ENCODE measurements at regions not wholly inside any gene's neighbourhood (a gene's known extent, or its start where the extent isn't known, plus 50 kb on each side); places are given as distances from the start of the nearest gene placed in this dataset.

GRCh38 chr2:156116113-156116512 lies 216.4 kb downstream of the NR4A2 start:
- WGBS (ENCODE audit: insufficient coverage) = 90% methylated on average over 2 of the region's 2 CpGs
- Histone ChIP-seq H3K36me3 (ENCODE audit: control insufficient read depth, insufficient read depth, low read length) (no peaks in the 10 kb centered on the region), H3K4me1 (ENCODE audit: control insufficient read depth, insufficient read depth, low read length) (no peaks in the 10 kb centered on the region), H3K4me3 (ENCODE audit: low read depth, low read length) (no peak overlapping the region), H3K9me3 (ENCODE audit: control insufficient read depth, insufficient read depth, low read length) (no peaks in the 10 kb centered on the region), H3K27ac (ENCODE audit: low read depth, low read length) (no peak overlapping the region), H3K27me3 (ENCODE audit: control insufficient read depth, insufficient read depth, low read length) (no peaks in the 10 kb centered on the region)
- DNase-seq (ENCODE audit: low read depth in 4 of 6, low spot score in 6 of 6) = no peak

GRCh38 chr2:156115338-156115737 lies 217.2 kb downstream of the NR4A2 start:
- Histone ChIP-seq H3K4me3 (ENCODE audit: low read depth, low read length) (no peak overlapping the region), H3K27me3 (ENCODE audit: control insufficient read depth, insufficient read depth, low read length) (no peaks in the 10 kb centered on the region), H3K4me1 (ENCODE audit: control insufficient read depth, insufficient read depth, low read length) (no peaks in the 10 kb centered on the region), H3K27ac (ENCODE audit: low read depth, low read length) (no peak overlapping the region), H3K36me3 (ENCODE audit: control insufficient read depth, insufficient read depth, low read length) (no peaks in the 10 kb centered on the region), H3K9me3 (ENCODE audit: control insufficient read depth, insufficient read depth, low read length) (no peaks in the 10 kb centered on the region)
- WGBS (ENCODE audit: insufficient coverage) = 82% methylated on average over 1 of the region's 3 CpGs
- DNase-seq (ENCODE audit: low read depth in 4 of 6, low spot score in 6 of 6) = no peak

- Histone ChIP-seq H3K27ac (ENCODE audit: low read depth, low read length) (no peak overlapping the region), H3K27me3 (ENCODE audit: control insufficient read depth, insufficient read depth, low read length) (no peaks in the 10 kb centered on the region), H3K4me1 (ENCODE audit: control insufficient read depth, insufficient read depth, low read length) (no peaks in the 10 kb centered on the region), H3K4me3 (ENCODE audit: low read depth, low read length) (no peak overlapping the region), H3K9me3 (ENCODE audit: control insufficient read depth, insufficient read depth, low read length) (no peaks in the 10 kb centered on the region), H3K36me3 (ENCODE audit: control insufficient read depth, insufficient read depth, low read length) (no peaks in the 10 kb centered on the region)
- DNase-seq (ENCODE audit: low read depth in 4 of 6, low spot score in 6 of 6) = no peak
- WGBS (ENCODE audit: insufficient coverage) = no CpG with 5 or more reads among the region's 1 CpG
Measured at GRCh38 chr2:156112323-156112722, 220.2 kb downstream of the NR4A2 start.

DNA sequence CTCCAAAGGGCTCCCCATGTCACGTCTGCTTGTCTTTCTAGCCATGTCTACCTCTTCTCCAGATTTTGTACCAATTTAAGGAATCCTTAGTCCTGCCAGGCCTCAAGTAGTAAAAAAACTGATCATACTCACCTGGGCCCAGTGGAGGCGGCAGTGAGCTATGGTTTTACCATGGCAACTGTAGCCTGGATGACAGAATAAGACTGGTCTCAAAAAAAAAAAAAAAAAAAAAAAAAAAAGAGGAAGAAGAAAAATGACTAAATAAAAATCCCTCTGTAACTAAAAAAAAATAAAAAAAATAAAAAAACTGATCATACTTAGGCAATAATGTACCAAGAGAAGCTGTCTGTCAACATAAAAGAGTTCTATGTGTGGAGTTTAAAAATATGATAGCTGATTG lies 221.6 kb downstream of the NR4A2 start:
- 56% methylated on average over 1 of the region's 2 CpGs for WGBS (ENCODE audit: insufficient coverage)
- Histone ChIP-seq H3K27me3 (ENCODE audit: control insufficient read depth, insufficient read depth, low read length) (no peaks in the 10 kb centered on the region), H3K36me3 (ENCODE audit: control insufficient read depth, insufficient read depth, low read length) (no peaks in the 10 kb centered on the region), H3K9me3 (ENCODE audit: control insufficient read depth, insufficient read depth, low read length) (no peaks in the 10 kb centered on the region), H3K27ac (ENCODE audit: low read depth, low read length) (no peak overlapping the region), H3K4me1 (ENCODE audit: control insufficient read depth, insufficient read depth, low read length) (no peaks in the 10 kb centered on the region), H3K4me3 (ENCODE audit: low read depth, low read length) (no peak overlapping the region)
- no peak for DNase-seq (ENCODE audit: low read depth in 4 of 6, low spot score in 6 of 6)

- Histone ChIP-seq H3K4me1 (ENCODE audit: control insufficient read depth, insufficient read depth, low read length) (no peaks in the 10 kb centered on the region), H3K27me3 (ENCODE audit: control insufficient read depth, insufficient read depth, low read length) (no peaks in the 10 kb centered on the region), H3K4me3 (ENCODE audit: low read depth, low read length) (no peak overlapping the region), H3K36me3 (ENCODE audit: control insufficient read depth, insufficient read depth, low read length) (no peaks in the 10 kb centered on the region), H3K27ac (ENCODE audit: low read depth, low read length) (no peak overlapping the region), H3K9me3 (ENCODE audit: control insufficient read depth, insufficient read depth, low read length) (no peaks in the 10 kb centered on the region)
- WGBS (ENCODE audit: insufficient coverage) = no CpG with 5 or more reads among the region's 1 CpG
- DNase-seq (ENCODE audit: low read depth in 4 of 6, low spot score in 6 of 6) = no peak
Measured at GRCh38 chr2:156099382-156099781, 233.1 kb downstream of the NR4A2 start.

GRCh38 chr2:156098506-156098905 lies 234.0 kb downstream of the NR4A2 start:
- no peak overlapping the region for H3K4me3 ChIP-seq (ENCODE audit: low read depth, low read length)
- no peak overlapping the region for H3K27ac ChIP-seq (ENCODE audit: low read depth, low read length)
- H3K27me3 ChIP-seq (ENCODE audit: control insufficient read depth, insufficient read depth, low read length) = no peaks in the 10 kb centered on the region
- no peak for DNase-seq (ENCODE audit: low read depth in 4 of 6, low spot score in 6 of 6)
- no CpG with 5 or more reads among the region's 2 CpGs for WGBS (ENCODE audit: insufficient coverage)
- H3K9me3 ChIP-seq (ENCODE audit: control insufficient read depth, insufficient read depth, low read length) = no peaks in the 10 kb centered on the region
- H3K36me3 ChIP-seq (ENCODE audit: control insufficient read depth, insufficient read depth, low read length) = no peaks in the 10 kb centered on the region
- no peaks in the 10 kb centered on the region for H3K4me1 ChIP-seq (ENCODE audit: control insufficient read depth, insufficient read depth, low read length)

- Histone ChIP-seq H3K27me3 (ENCODE audit: control insufficient read depth, insufficient read depth, low read length) (no peaks in the 10 kb centered on the region), H3K27ac (ENCODE audit: low read depth, low read length) (no peak overlapping the region), H3K9me3 (ENCODE audit: control insufficient read depth, insufficient read depth, low read length) (no peaks in the 10 kb centered on the region), H3K36me3 (ENCODE audit: control insufficient read depth, insufficient read depth, low read length) (no peaks in the 10 kb centered on the region), H3K4me1 (ENCODE audit: control insufficient read depth, insufficient read depth, low read length) (no peaks in the 10 kb centered on the region), H3K4me3 (ENCODE audit: low read depth, low read length) (no peak overlapping the region)
- DNase-seq (ENCODE audit: low read depth in 4 of 6, low spot score in 6 of 6) = no peak
- 84% methylated on average over 3 of the region's 5 CpGs for whole genome bisulfite sequencing (ENCODE audit: insufficient coverage)
Measured at GRCh38 chr2:156088587-156088986, 243.9 kb downstream of the NR4A2 start.

- Histone ChIP-seq H3K27ac (ENCODE audit: low read depth, low read length) (no peak overlapping the region), H3K4me3 (ENCODE audit: low read depth, low read length) (no peak overlapping the region), H3K36me3 (ENCODE audit: control insufficient read depth, insufficient read depth, low read length) (no peaks in the 10 kb centered on the region), H3K4me1 (ENCODE audit: control insufficient read depth, insufficient read depth, low read length) (no peaks in the 10 kb centered on the region), H3K9me3 (ENCODE audit: control insufficient read depth, insufficient read depth, low read length) (no peaks in the 10 kb centered on the region), H3K27me3 (ENCODE audit: control insufficient read depth, insufficient read depth, low read length) (no peaks in the 10 kb centered on the region)
- no CpG with 5 or more reads among the region's 2 CpGs for WGBS (ENCODE audit: insufficient coverage)
- no peak for DNase-seq (ENCODE audit: low read depth in 4 of 6, low spot score in 6 of 6)
Measured at GRCh38 chr2:156087875-156088274, 244.6 kb downstream of the NR4A2 start.

GRCh38 chr2:156083763-156084493 lies 248.6 kb downstream of the NR4A2 start:
- H3K27me3 ChIP-seq (ENCODE audit: control insufficient read depth, insufficient read depth, low read length) = no peaks in the 10 kb centered on the region
- no peaks in the 10 kb centered on the region for H3K36me3 ChIP-seq (ENCODE audit: control insufficient read depth, insufficient read depth, low read length)
- H3K27ac ChIP-seq (ENCODE audit: low read depth, low read length) = no peak overlapping the region
- H3K4me3 ChIP-seq (ENCODE audit: low read depth, low read length) = no peak overlapping the region
- no peaks in the 10 kb centered on the region for H3K4me1 ChIP-seq (ENCODE audit: control insufficient read depth, insufficient read depth, low read length)
- peaks cover 2% of the 10 kb centered on the region for H3K9me3 ChIP-seq (ENCODE audit: control insufficient read depth, insufficient read depth, low read length)
- 91% methylated on average over 9 of the region's 15 CpGs for WGBS (ENCODE audit: insufficient coverage)
- DNase-seq (ENCODE audit: low read depth in 4 of 6, low spot score in 6 of 6) = no peak

DNA sequence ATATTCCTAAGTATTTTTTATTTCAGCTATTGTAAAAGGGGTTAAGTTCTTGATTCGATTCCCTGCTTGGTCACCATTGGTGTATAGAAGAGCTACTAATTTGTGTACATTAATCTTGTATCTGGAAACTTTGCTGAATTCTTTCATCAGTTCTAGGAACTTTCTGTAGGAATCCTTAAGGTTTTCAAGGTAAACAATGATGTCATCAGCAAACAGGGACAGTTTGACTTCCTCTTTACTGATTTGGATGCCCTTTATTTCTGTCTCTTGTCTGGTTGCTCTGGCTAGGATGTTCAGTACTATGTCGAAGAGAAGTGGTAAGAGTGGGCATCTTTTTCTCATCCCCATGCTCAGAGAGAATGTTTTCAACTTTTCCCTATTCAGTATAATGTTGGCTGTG lies 252.7 kb downstream of the NR4A2 start:
- Histone ChIP-seq H3K4me3 (ENCODE audit: low read depth, low read length) (no peak overlapping the region), H3K36me3 (ENCODE audit: control insufficient read depth, insufficient read depth, low read length) (no peaks in the 10 kb centered on the region), H3K9me3 (ENCODE audit: control insufficient read depth, insufficient read depth, low read length) (peaks cover 2% of the 10 kb centered on the region), H3K27ac (ENCODE audit: low read depth, low read length) (no peak overlapping the region), H3K4me1 (ENCODE audit: control insufficient read depth, insufficient read depth, low read length) (no peaks in the 10 kb centered on the region), H3K27me3 (ENCODE audit: control insufficient read depth, insufficient read depth, low read length) (no peaks in the 10 kb centered on the region)
- no peak for DNase-seq (ENCODE audit: low read depth in 4 of 6, low spot score in 6 of 6)
- WGBS (ENCODE audit: insufficient coverage) = no CpG with 5 or more reads among the region's 2 CpGs
